IPS DF 4.7 (cell line): ENCODE measurements at regions not wholly inside any gene's neighbourhood (a gene's known extent, or its start where the extent isn't known, plus 50 kb on each side); places are given as distances from the start of the nearest gene placed in this dataset.
"Not testable (repeated sequence)": the region's sequence is repeated elsewhere in the genome, so short reads cannot be mapped to it uniquely, and the experiment has no call there.

ENCODE experiments used
- DNase-seq: peaks from one replicate; pipeline ENCODE4 v3.0.0-alpha.2; 2013; ENCODE audit warnings: low spot score; ENCODE audit errors: extremely low read depth

GRCh38 chr5:62909326-62909725 lies 330.7 kb downstream of the LRRC70 start:
- no peak for DNase-seq

- no peak for DNase-seq
These were observed 323.5 kb downstream of the LRRC70 start for GRCh38 chr5:62902126-62902525.

DNA sequence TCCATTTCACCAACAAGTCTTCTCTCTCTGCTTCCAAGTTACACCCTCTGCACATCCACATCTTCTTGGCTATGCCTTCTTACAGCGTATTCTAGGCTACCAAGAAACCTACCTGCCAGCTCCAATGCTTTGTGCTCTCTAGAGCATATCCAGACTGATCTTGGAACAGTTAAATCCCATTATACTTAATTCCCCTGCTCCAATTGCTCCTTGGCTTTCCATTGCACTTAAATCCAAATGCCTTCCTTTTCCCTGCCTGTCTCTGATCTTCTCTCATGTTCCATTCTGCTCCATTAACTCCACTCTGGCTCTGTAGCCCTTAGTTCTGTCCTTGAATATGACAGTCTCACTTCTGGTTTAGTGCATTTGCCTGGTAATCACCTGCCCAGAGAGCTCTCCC lies 322.4 kb downstream of the LRRC70 start:
- DNase-seq: no peak

DNA sequence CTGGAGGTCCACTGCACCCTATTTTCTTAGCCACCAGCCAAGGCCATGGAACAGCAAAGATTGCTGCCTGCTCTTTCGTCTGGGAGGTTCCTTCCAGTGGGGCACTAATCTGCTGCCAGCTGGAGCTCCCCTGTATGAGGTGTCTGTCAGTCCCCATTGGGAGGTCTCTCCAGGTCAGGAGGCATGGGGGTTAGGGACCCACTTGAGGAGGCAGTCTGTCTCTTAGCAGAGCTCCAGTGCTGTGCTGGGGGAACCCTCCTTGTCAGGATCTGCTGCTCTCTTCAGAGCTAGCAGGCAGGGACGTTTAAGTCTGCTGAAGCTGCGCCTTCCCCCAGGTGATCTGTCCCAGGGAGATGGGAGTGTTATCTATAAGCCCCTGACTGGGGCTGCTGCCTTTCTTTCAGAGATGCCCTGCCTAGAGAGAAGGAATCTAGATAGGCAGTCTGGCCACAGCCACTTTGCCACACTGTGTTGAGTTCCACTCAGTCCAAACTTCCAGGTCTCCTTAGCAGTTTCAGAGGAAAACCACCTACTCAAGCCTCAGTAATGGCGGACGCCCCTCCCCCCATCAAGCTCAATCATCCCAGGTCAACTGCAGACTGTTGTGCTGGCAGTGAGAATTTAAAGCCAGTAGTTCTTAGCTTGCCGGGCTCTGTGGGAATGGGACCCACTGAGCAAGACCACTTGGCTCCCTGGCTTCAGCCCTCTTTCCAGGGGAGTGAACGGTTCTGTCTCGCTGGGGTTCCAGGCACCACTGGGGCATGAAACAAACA lies 317.7 kb downstream of the LRRC70 start:
- no peak for DNase-seq

- DNase-seq: no peak
These were observed 308.1 kb downstream of the LRRC70 start for GRCh38 chr5:62886603-62887315.

GRCh38 chr5:62837330-62837729 lies 258.7 kb downstream of the LRRC70 start:
- not testable (repeated sequence) for DNase-seq

DNA sequence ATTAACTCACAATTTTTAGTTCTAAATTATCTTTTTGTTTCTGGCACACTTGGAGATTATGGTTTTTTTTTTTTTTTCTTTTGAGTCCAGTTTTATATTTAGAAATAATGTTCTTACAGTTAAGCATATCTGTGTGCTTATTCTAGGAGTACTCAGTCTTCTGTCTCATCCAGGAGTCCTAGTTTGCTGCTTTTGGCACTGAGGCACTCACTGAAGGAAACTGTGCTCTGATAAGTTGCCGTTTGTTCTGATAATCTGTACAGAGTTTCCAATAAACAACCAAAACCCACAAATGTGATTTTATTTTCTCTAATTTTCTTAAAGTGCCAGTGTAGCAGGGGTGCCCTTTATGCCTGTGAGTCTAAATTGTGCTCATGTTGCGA lies 251.0 kb downstream of the LRRC70 start:
- no peak for DNase-seq

DNA sequence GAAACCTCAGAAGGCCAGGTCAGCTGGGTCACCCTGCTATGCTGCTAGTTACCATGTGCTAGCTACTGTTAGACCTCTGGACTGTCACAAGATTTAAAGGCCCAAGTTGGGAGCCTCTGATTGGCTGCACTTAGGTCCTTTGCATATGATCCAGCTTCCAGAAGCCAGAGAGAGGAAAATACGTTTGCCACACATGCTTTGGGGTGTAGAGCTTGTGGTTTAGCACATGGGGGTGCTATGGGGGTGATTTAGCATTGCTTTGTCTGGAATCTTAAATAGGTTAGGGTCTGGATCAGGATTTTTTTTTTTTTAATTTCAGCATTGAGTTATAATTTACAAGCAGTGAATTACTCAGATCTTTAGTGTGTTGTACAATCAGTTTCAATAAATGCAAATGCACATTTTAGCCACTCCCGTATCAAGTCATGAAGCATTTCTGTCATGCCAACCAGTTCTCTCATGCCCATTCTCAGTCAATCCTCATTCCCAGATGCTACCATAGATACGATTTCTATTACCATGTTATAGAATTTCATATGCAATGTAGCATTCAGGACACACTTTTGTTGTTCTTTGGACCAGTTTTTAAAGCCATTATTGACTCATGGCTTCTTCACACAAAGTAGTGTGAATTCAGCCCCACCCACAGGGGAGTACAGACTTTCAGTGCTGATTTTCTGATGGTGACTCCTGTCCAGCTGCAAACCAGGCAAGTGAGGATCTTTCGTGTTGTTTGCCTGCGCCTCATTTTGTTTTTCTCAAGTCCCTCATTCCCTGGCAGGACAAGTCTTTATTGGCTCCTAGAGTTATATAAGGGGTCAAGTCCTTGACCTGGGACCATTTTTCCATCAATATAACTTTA lies 250.4 kb downstream of the LRRC70 start:
- DNase-seq: no peak

GRCh38 chr5:62825623-62826220 lies 247.1 kb downstream of the LRRC70 start:
- DNase-seq: no peak

DNA sequence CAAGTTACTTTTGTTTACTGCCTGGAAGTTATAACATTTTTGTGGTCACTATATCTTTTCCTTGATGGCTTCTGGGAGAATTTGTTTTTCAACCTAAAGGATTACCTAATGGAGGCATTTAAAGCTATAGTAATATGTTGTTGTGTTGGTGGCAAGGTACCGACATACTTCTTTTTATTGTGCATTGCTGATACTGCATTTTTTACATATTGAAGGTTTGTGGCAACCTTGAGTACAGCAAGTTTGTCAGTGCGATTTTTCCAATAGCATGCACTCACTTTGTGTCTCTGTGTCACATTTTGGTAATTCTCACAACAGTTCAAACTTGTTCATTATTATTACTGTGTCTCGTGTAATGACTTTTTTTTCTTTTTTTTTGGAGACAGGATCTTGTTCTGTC lies 246.3 kb downstream of the LRRC70 start:
- no peak for DNase-seq

DNA sequence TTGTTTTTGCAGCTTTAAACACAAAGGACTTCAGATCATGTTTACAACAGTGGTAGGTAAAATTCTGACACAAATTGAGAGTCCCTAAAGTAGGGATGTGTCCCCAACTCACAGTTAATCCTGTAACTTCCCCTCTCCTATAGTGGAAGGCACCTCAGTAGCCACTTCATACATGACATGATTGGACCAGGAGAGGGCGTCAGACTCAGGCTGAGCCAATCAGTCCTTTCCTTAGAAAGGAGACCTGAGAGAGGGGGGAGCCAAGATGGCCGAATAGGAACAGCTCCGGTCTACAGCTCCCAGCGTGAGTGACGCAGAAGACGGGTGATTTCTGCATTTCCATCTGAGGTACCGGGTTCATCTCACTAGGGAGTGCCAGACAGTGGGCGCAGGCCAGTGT lies 238.4 kb downstream of the LRRC70 start:
- peak; percentile 19 for DNase-seq

GRCh38 chr5:62814991-62815390 lies 236.4 kb downstream of the LRRC70 start:
- DNase-seq: no peak

- DNase-seq: no peak
These were observed 234.1 kb downstream of the LRRC70 start for GRCh38 chr5:62812621-62813255.

- DNase-seq: not testable (repeated sequence)
These were observed 226.2 kb downstream of the LRRC70 start for GRCh38 chr5:62804819-62805218.

DNA sequence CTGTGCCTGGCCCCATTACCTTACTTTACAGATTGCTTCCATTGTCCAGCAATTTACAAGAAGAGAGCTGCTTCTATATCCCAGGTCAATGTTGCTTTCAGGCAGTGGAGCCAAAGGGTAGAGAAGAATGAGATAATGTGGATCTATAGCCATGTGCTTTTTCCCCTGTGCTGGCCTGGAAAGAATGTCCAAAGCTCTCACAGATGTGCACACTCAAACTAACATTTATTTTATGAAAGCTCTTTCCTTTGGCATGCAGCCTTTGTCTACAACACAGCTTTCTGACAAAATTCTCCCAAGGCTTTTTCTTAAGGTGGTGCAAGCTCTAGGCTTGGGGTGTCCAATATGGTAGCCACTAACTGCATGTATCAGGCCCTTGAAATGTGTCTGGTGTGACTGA lies 217.3 kb downstream of the LRRC70 start:
- no peak for DNase-seq

DNA sequence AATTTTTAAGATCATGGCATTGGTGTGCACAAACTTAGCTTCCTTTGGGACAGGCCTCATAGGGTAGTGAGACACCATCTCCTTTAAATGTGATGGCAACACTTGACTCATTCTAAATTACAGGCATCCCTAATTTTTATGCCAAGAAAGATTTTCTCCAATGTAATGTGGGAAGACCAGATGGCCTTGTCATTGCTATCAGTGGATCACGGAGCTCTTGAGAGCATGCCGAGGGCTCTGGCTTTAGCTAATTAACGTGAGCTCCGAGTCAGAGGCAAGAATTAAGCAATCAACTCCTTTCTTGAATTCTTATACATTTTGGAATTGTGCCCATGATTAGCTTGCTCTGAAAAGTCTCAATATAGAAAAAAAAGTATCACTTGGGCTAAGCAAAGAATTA lies 215.8 kb downstream of the LRRC70 start:
- DNase-seq: no peak

DNA sequence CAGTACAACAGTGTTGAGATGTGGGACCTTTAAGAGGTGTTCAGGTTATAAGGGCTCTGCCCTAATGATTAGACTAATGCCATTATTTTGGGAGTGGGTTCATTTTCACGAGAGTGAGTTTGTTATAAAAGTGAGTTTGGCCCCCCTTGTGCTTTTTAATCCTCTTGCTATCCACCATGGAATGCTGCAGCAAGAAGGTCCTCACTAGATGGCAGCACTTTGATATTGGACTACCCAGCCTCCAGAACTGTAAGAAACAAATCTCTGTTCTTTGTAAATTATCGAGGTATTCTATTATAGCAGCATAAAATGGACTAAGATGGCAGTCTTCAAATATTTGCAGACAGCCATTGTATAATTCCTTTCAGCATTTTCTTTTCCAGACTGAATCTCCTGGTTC lies 212.4 kb downstream of the LRRC70 start:
- no peak for DNase-seq

DNA sequence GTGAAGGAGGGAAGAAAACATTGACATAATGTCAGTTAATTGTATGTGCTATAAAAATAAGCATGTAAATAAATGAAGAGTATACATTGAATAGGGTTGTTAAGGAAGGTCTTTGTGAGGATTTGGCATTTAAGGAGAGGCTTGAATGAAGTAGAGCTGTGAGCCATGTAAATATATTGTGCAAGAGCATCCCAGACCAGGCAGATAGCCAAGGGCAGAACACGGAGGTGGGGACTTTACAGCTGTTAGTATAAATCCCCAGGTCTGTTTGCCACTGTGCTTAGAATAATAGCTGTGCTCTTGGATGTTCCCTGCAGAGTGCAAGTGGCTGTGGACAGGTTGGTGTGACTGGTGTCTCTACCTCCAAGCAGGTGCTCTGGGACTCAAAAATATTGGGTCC lies 211.7 kb downstream of the LRRC70 start:
- DNase-seq: no peak

DNA sequence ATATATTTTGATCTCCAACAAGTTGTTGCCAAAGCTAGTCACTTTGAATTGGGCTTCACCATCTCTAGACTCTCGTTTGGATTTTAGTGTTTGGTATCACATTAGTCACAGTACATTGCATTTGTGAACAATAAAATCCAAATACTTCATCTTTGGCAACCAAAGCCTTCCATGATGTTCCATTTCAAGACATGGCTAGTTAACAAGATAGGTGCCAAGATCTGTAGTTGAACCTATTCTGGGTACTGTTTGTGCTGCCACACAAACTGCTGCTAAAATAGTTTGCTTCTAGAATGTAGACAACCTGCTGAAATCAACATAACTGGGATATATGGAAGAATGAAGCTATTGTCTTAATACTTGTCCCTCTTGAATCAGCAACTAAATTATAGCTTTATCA lies 207.5 kb downstream of the LRRC70 start:
- no peak for DNase-seq

- no peak for DNase-seq
These were observed 207.0 kb downstream of the LRRC70 start for GRCh38 chr5:62785588-62785987.

GRCh38 chr5:62783374-62784057 lies 204.9 kb downstream of the LRRC70 start:
- DNase-seq: no peak
